ENCODE measurements at regions not wholly inside any gene's neighbourhood (a gene's known extent, or its start where the extent isn't known, plus 50 kb on each side); places are given as distances from the start of the nearest gene placed in this dataset.

- TF ChIP-seq CTCF (IDR thresholded peaks at IDR 0.05) (no peak), ZFX (IDR thresholded peaks at IDR 0.05; ENCODE audit: borderline replicate concordance) (no peak)
- no peak overlapping the region for H3K27ac ChIP-seq
These were observed 1049.5 kb upstream of the ADGRL2 start for GRCh38 chr1:80751204-80751603.

GRCh38 chr1:80731241-80731894, 1069.4 kb upstream of the ADGRL2 start:
- no peak for TF ChIP-seq ZFX (IDR thresholded peaks at IDR 0.05; ENCODE audit: borderline replicate concordance)
- no peak for TF ChIP-seq CTCF (IDR thresholded peaks at IDR 0.05)
- no peak overlapping the region for H3K27ac ChIP-seq

GRCh38 chr1:80722611-80723010, 1078.1 kb upstream of the ADGRL2 start:
- no peak for TF ChIP-seq CTCF (IDR thresholded peaks at IDR 0.05)
- no peak for TF ChIP-seq ZFX (IDR thresholded peaks at IDR 0.05; ENCODE audit: borderline replicate concordance)
- no peak overlapping the region for H3K27ac ChIP-seq

GRCh38 chr1:80706526-80706925, 1094.2 kb upstream of the ADGRL2 start:
- H3K27ac ChIP-seq: no peak overlapping the region
- no peak for TF ChIP-seq CTCF (IDR thresholded peaks at IDR 0.05)
- no peak for TF ChIP-seq ZFX (IDR thresholded peaks at IDR 0.05; ENCODE audit: borderline replicate concordance)

- TF ChIP-seq ZFX (IDR thresholded peaks at IDR 0.05; ENCODE audit: borderline replicate concordance): no peak
- no peak for TF ChIP-seq CTCF (IDR thresholded peaks at IDR 0.05)
These were observed 1122.3 kb upstream of the ADGRL2 start for GRCh38 chr1:80678438-80678837.

GRCh38 chr1:80675454-80675853, 1125.3 kb upstream of the ADGRL2 start:
- no peak for TF ChIP-seq ZFX (IDR thresholded peaks at IDR 0.05; ENCODE audit: borderline replicate concordance)
- TF ChIP-seq CTCF (IDR thresholded peaks at IDR 0.05): no peak
- H3K27ac ChIP-seq: no peak overlapping the region

More at GRCh38 chr1:80678438-80678837, 1122.3 kb upstream of the ADGRL2 start:
- H3K27ac ChIP-seq: no peak overlapping the region

GRCh38 chr1:80673935-80674597, 1126.7 kb upstream of the ADGRL2 start:
- H3K27ac ChIP-seq: no peak overlapping the region
- TF ChIP-seq ZFX (IDR thresholded peaks at IDR 0.05; ENCODE audit: borderline replicate concordance): no peak
- TF ChIP-seq CTCF (IDR thresholded peaks at IDR 0.05): no peak
